Endothelial cell of umbilical vein (primary cell): ENCODE measurements at regions not wholly inside any gene's neighbourhood (a gene's known extent, or its start where the extent isn't known, plus 50 kb on each side); places are given as distances from the start of the nearest gene placed in this dataset.

ENCODE experiments used
- BruUV-seq: library from RNA; stranded (reverse); fragments of 400-500 nt; replicated peaks from 2 replicates; lab custom pipeline; 2021; lab: Mats Ljungman, UMichigan
- CTCF ChIA-PET: fragments of 300-600, 350-600 bp; sonication (Branson Sonifier 250); formaldehyde crosslinking; loops from one replicate; lab custom pipeline; 2021; ENCODE audit warnings: antibody characterized with exemption, inconsistent platforms; lab: Charles Lee
- POLR2A ChIA-PET: fragments of 300-600, 350-600 bp; sonication (Branson Sonifier 250); formaldehyde crosslinking; loops from one replicate; lab custom pipeline; 2021; ENCODE audit warnings: antibody characterized with exemption, inconsistent platforms; lab: Charles Lee
- DNase-seq: peaks from one replicate; pipeline ENCODE4 v3.0.0-alpha.2; 2011; ENCODE audit warnings: low read depth, low spot score
- FAIRE-seq: peaks from 2 replicates; lab custom pipeline; 2011; peaks lifted over from hg19 to GRCh38; lab: Jason Lieb, UNC
- H2AFZ ChIP-seq: 2 replicates; pipeline ENCODE4 v1.6.0; 2012; ENCODE audit warnings: low read depth, low read length, control low read depth, inconsistent platforms
- H3K27ac ChIP-seq: 2 replicates; pipeline ENCODE4 v1.5.1; 2011; ENCODE audit warnings: low read depth, mild to moderate bottlenecking, control low read depth, low read length, moderate library complexity; ENCODE audit not compliant: insufficient read depth
- H3K27me3 ChIP-seq, 2 experiments: 2 replicates each; pipeline versions ENCODE4 v1.6.0 to v1.6.1; 2011; ENCODE audit warnings: low read length in 2 of 2, mixed read lengths in 1 of 2; ENCODE audit not compliant: control insufficient read depth in 2 of 2, insufficient read depth in 2 of 2
- H3K36me3 ChIP-seq, 2 experiments: 2 replicates in 1 of 2; 3 replicates in 1 of 2; pipeline ENCODE4 v1.5.1; 2011; ENCODE audit warnings: low read length in 2 of 2, mild to moderate bottlenecking in 1 of 2, moderate library complexity in 1 of 2; ENCODE audit not compliant: control insufficient read depth in 2 of 2, insufficient read depth in 2 of 2; ENCODE audit errors: extremely low read depth in 1 of 2
- H3K4me1 ChIP-seq: 3 replicates; pipeline ENCODE4 v1.5.1; 2011; ENCODE audit warnings: mild to moderate bottlenecking, low read length; ENCODE audit not compliant: control insufficient read depth, insufficient read depth; ENCODE audit errors: extremely low read depth
- H3K4me2 ChIP-seq: 2 replicates; pipeline ENCODE4 v1.6.1; 2011; ENCODE audit warnings: low read length, control low read depth, mixed read lengths; ENCODE audit not compliant: insufficient read depth
- H3K4me3 ChIP-seq, 3 experiments: fragments of 200-600 bp in 1 of 3; sonication (generic), shearing (Covaris generic) in 1 of 3; replicated peaks in 1 of 3; 2 replicates each; pipeline ENCODE4 v1.5.1; 2011 to 2016; ENCODE audit warnings: control low read depth in 3 of 3, low read length in 3 of 3, mild to moderate bottlenecking in 2 of 3, inconsistent platforms in 1 of 3, low read depth in 1 of 3, moderate library complexity in 1 of 3; ENCODE audit not compliant: insufficient read depth in 1 of 3
- H3K79me2 ChIP-seq: 2 replicates; pipeline ENCODE4 v1.6.0; 2012; ENCODE audit warnings: low read length, inconsistent platforms; ENCODE audit not compliant: control insufficient read depth, insufficient read depth
- H3K9ac ChIP-seq: replicated peaks from 2 replicates; pipeline ENCODE3; 2011; ENCODE audit warnings: low read length, control low read depth; ENCODE audit not compliant: insufficient read depth; ENCODE audit errors: extremely low read depth
- H3K9me1 ChIP-seq: replicated peaks from 3 replicates; pipeline ENCODE4 v1.6.0; 2011; ENCODE audit warnings: mild to moderate bottlenecking, low read length; ENCODE audit not compliant: control insufficient read depth, insufficient read depth; ENCODE audit errors: extremely low read depth
- H3K9me3 ChIP-seq: replicated peaks from 2 replicates; pipeline ENCODE4 v1.5.1; 2012; ENCODE audit warnings: low read length, inconsistent platforms; ENCODE audit not compliant: control insufficient read depth, insufficient read depth
- H4K20me1 ChIP-seq: replicated peaks from 2 replicates; pipeline ENCODE3; 2011; ENCODE audit warnings: mild to moderate bottlenecking, low read length; ENCODE audit not compliant: control insufficient read depth, insufficient read depth; ENCODE audit errors: extremely low read depth
- CTCF ChIP-seq, 2 donors: IDR thresholded peaks; 1 replicate in 1 of 2; 2 replicates in 1 of 2; pipeline ENCODE4 v1.5.1; 2011; ENCODE audit warnings: low read length in 2 of 2, mild to moderate bottlenecking in 2 of 2, moderate library complexity in 2 of 2, control low read depth in 1 of 2, inconsistent platforms in 1 of 2, low read depth in 1 of 2; ENCODE audit not compliant: insufficient read depth in 1 of 2; ENCODE audit errors: extremely low read depth in 1 of 2
- EZH2 ChIP-seq: IDR thresholded peaks from 2 replicates; pipeline ENCODE4 v1.6.1; 2012; ENCODE audit warnings: borderline replicate concordance, low read depth, mild to moderate bottlenecking, moderate library complexity, low read length, inconsistent platforms; ENCODE audit not compliant: severe bottlenecking
- FOS ChIP-seq: IDR thresholded peaks from 2 replicates; pipeline ENCODE4 v1.6.1; 2011; ENCODE audit warnings: mild to moderate bottlenecking, low read length, moderate library complexity, borderline replicate concordance; ENCODE audit not compliant: insufficient read depth
- GATA2 ChIP-seq: IDR thresholded peaks from 2 replicates; pipeline ENCODE4 v1.7.0; 2011; ENCODE audit warnings: low read depth, mild to moderate bottlenecking, moderate library complexity, mixed read lengths, low read length; ENCODE audit not compliant: insufficient read length, insufficient read depth
- JUN ChIP-seq: IDR thresholded peaks from 2 replicates; pipeline ENCODE4 v1.6.1; 2011; ENCODE audit warnings: borderline replicate concordance, low read depth; ENCODE audit not compliant: insufficient read length, insufficient read depth
- MAX ChIP-seq: IDR thresholded peaks from 2 replicates; pipeline ENCODE4 v1.6.1; 2011; ENCODE audit not compliant: insufficient read depth, insufficient read length
- MYC ChIP-seq: IDR thresholded peaks from one replicate; pipeline ENCODE4 v1.6.1; 2011; ENCODE audit warnings: mild to moderate bottlenecking, low read depth, low read length
- POLR2A ChIP-seq: IDR thresholded peaks from 2 replicates; pipeline ENCODE4 v1.6.1; 2012; ENCODE audit warnings: low read depth, mild to moderate bottlenecking, control low read depth, low read length
- POLR2AphosphoS5 ChIP-seq: IDR thresholded peaks from 2 replicates; pipeline ENCODE4 v1.6.1; 2012; ENCODE audit warnings: low read depth, mild to moderate bottlenecking, control low read depth, low read length, moderate library complexity; ENCODE audit not compliant: insufficient read depth
- dilution Hi-C: fragments of 300-500 bp; cut with MboI; formaldehyde crosslinking; loops from one replicate; pipeline ENCODE4 v1.15.0; 2019; ENCODE audit warnings: low sequenced_read_pairs; ENCODE audit not compliant: extremely low pct_ligation_motif_present
- intact Hi-C: fragments of 100-400 bp; cut with micrococcal nuclease; formaldehyde crosslinking; loops from one replicate; pipeline ENCODE4 v1.10.0; 2022

- FAIRE-seq = no peak
- POLR2A ChIA-PET = no interaction called here
- no peak overlapping the region for H3K27ac ChIP-seq
Measured at GRCh38 chr1:216843409-216843808, 120.2 kb upstream of the ESRRG start.

More at GRCh38 chr1:216843409-216843808, 120.2 kb upstream of the ESRRG start:
- no peak overlapping the region for H3K4me3 ChIP-seq
- no peaks in the 10 kb centered on the region for H3K9me3 ChIP-seq
- BruUV-seq = no TSS peak
- no peak for TF ChIP-seq CTCF (IDR thresholded peaks at IDR 0.05; ENCODE audit: extremely low read depth in 1 of 2, insufficient read depth in 1 of 2, low read depth in 1 of 2, low read length in 2 of 2)
- no peak for TF ChIP-seq POLR2AphosphoS5
- no peak for TF ChIP-seq JUN
- no peak for TF ChIP-seq MYC
- no peak for TF ChIP-seq GATA2
- no peak for TF ChIP-seq MAX
- no peak for TF ChIP-seq FOS
- TF ChIP-seq POLR2A = no peak
- TF ChIP-seq EZH2 = no peak
- H3K79me2 ChIP-seq = no peaks in the 10 kb centered on the region
- no peaks in the 10 kb centered on the region for H3K4me1 ChIP-seq
- no peak for DNase-seq
- intact Hi-C loops (no loop called here), dilution Hi-C loops (no loop called here)
- H3K9ac ChIP-seq = no peak overlapping the region
- H3K4me2 ChIP-seq = no peak overlapping the region
- no peaks in the 10 kb centered on the region for H3K36me3 ChIP-seq
- CTCF ChIA-PET = no interaction called here
- no peak overlapping the region for H2AFZ ChIP-seq
- no peaks in the 10 kb centered on the region for H3K27me3 ChIP-seq
- no peaks in the 10 kb centered on the region for H3K9me1 ChIP-seq
- no peaks in the 10 kb centered on the region for H4K20me1 ChIP-seq
